T-helper 1 cell (primary cell): ENCODE measurements at regions not wholly inside any gene's neighbourhood (a gene's known extent, or its start where the extent isn't known, plus 50 kb on each side); places are given as distances from the start of the nearest gene placed in this dataset.

Source experiments
- DNase-seq, 5 donors: peaks; one replicate each; pipeline ENCODE4 v3.0.0-alpha.2; 2012 to 2020

DNA sequence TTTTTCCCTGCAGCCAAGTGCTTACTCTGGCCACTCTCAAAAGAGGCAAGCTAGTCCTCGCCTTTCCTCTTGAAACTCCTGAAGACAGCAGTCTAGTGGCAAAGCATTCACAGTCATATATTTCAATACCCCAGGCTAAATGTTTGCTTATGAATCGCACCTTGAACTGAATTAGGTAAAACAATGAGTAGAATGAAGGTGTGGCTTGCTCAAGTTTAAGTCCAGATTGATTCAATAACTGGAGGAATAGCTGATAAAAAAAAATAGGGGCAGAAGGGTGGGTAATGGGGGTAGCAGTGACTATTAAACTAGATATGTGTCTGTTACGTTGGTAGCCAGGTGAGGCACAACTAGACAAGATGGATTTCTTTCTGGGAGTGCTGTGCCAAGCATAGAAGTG, 88.2 kb upstream of the EPB41L3 start:
- no peak for DNase-seq

DNA sequence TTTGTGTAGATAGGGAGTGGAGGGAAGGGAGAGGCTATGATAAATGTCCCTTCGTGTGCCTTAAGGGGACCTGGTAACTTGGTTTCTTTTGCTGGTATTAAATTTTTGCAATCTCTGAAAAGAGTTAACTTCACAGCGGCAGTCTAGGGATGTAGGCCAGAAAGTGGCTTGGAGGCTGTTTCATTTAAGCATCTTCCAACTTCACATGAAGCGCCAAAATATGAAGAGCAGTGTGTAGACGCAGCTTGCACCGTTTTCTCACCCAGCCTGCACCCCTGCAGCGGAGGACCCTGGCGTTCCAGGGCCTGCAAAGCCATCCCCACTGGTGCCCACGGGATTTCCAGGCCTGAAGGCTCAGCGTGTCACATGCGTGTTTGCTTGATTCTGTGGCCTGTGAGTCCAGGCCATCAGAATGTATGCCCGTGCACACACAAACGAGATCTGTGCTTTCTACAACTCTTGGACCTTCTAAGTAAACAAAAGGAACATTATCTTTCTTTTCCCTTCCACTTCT, 87.2 kb upstream of the EPB41L3 start:
- no peak for DNase-seq

DNA sequence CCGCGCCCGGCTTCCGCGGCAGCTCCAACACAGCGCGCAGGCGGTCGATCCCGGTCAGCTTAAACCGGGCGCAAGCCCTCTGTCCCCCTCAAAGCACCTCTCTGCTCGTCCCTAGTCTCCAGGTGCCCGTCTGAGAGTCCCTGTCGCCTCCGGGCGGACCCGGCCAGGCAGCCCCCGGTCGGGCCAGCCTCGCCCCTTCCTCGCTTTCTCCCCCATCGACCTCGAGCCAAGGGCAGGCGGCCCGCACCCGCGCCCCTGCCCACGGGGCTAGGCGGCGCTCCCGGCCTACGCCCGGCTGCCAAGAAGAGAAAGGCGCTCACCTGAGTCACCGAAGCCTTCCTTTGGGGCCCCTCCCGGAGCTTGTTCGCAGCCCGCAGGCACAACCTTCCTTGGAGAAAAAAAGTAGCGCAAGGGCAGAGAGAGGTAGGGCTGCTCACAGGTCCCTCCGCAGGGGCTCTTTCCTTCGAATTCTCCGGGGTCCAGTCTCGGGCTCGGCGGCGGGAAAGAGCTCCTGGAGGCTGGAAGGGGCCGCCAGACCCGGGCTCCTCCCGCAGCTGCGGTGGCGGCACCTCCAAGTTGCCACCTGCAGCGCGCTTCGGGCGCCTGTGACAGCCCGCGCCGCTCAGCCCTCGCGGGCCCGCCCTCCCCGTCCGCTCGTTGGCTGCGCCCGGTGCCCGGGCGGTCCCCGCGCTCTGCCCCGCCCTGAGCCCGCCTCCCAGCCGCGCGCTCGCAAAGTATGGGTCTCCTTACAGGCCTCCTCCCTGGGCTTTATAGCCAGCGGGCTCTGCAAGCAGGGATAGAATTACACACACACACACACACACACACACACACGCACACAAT, 86.5 kb upstream of the EPB41L3 start:
- peak in 1 of 5 donors; percentile 23 for DNase-seq

DNA sequence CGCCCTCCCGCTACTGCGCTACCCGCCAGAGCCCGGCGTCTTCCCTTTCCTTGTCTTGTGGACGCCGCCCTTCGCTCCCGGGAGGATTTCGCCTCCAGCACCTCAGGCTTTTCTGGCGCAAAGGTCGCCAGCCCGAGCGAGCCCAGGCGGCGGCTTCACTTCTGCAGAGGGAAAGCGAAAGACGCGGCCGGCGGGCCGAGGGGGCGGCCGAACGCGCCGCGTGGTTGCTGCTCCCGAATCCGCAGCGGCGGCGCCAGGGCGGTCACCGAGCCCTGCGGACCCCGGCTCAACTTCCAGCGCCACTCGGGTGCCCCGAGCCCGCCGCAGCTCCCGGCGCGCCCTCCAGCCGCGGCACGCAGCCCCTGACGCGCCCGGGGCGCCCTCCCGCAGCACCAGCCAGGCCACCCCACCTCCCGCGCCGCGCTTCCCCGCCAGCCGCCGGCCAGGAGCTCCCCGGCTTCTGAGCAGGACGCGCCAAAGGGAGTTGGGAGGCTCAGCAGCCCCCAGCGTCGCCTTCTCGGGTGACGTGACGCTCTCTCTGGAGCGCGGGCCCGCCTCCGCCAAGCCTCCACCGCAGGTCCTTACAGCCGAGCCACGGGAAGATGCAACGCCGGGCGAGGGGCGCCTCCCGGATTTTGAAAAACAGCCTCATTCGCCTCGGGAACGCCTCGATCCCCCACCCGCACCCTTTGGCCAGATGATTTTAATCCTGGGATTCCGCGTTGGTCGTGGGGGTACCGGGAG, 84.9 kb upstream of the EPB41L3 start:
- peak in 1 of 5 donors; percentile 10 for DNase-seq

DNA sequence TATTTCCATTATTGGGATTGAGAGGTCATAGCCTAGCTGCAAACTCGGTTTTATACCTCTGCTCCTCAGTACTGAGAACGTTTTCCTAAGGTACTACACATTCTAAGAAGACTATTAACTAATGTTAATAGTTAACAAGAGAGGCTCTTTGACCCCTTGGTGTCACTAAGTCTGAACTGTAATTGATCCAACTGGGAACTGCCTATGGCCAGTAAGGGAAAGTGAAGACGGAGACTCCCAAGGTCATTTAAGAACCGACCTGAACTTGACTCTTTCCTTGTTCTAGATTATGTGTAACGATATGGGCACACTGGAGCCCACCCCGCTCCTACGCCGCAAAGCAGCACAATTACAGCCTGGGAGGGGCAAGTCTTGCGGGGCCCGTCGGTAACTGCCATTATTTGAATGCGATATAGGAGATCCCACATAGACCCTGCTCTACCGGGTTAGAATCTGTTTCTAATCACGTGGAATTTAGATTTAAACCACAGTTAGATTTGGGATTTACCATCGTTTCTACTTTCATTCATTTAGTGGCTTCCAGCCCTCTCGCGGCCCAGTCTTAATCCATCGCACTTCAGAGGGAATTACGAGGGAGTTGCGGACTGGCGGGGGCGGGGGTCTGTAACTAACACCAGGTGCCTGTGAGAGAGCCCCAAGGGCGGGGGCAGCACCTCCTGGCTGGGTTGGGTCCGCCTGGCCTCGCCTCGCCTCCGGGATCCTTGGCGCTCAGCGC, 84.1 kb upstream of the EPB41L3 start:
- DNase-seq = no peak

DNA sequence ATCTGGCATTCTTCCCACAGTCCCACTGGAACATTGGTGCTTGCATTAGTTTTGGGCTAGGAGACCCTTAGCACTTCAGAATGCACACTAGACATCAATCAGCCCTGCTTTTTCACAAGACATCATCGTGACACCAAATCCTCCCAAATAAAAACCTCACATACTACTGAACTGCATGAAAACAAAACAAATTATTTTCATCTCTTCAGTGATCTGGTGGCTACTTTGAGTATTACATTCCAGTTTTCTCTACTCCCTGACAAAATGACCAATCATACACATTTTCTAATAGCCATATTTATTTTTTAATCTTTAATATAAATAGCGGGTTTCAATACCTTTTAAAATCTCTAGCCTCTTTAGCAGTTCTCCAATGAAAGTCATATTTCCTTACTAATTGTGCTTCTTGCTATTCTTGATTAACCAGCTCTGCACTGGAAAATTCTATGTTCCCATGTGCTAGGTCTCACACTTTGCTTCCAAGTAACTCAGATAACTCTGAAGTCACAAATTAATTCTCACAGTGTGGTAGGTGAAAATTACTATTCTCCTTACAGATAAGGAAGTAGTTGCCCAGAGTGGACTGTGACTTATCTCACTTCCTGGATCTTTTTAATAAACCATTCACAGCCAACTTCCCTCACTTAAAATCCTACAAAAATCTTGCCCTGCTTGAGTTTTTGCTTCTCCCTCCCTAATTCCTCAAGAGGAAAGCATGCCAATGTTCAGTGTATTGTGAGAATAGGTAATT, 82.5 kb upstream of the EPB41L3 start:
- no peak for DNase-seq

DNA sequence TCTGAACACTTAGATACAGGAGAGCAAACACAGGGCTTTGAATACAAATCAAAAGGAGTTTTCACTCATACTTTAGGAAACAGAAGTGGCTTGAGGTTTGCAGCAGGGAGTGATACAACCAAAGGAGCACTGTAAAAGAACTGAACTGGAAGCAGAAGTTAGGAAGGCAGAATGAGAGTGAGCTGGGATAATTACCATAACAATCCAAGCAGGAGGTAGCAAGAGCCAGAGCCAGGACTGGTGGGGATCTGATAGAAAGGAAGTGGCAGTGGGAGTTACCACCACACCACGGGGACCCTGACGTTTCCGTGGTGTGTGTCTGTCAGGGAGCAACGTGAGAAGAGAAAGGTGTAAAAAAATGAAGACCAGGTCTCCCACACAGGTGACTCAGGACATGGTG, 81.3 kb upstream of the EPB41L3 start:
- no peak for DNase-seq

DNA sequence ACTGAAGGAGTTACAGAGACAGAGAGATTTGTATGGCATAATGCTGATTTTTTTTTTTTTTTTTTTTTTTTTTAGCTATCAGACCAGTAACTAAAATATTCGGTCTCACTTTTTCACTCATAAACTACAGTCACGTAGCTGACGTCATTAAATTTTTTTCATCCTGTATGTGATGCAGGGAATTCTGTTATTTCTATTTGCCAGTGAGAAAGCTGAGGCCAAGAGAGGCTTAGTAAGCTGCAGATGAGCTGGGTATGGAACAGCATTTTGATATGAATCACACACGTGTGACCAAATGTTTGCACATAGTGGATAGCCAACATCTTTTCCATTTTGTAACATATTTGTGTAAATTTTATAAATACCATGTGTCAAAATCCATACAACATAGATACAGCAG, 79.1 kb upstream of the EPB41L3 start:
- DNase-seq = no peak

DNA sequence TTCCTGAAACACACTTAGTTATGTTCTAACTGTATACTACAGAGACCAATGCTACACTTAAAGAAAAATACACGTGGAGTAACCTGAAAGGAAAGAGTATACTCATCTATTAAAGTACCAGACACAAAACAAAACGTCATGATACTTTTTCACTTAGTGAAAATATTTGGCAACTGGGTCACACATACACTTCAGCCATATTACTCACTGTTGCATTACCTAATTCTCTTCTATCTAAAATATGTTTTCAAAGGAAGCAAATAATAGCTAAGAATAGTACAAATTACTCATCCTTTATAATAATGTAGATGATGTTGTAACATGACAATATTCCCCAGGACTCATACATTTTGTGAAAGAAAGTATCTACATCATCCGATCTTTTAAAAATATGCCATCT, 76.5 kb upstream of the EPB41L3 start:
- DNase-seq = no peak

DNA sequence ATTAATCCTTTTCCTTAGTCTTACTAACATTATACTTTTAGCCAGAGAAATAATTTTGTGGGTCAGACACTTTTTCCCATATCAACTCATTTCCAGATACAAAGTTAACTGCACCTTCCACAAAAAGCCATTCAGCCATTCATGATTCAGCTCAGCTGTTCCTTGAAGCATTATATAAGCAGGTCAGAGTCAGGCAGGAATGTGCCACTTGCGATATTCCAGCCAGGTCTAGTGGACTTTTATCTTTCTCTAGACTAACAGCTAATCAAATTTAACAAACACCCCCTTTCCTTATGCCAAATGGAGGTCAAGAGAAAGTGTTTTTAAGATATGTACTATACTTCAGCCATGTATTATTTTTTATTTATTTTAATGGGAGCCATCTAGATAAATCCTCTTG, 75.6 kb upstream of the EPB41L3 start:
- no peak for DNase-seq

DNA sequence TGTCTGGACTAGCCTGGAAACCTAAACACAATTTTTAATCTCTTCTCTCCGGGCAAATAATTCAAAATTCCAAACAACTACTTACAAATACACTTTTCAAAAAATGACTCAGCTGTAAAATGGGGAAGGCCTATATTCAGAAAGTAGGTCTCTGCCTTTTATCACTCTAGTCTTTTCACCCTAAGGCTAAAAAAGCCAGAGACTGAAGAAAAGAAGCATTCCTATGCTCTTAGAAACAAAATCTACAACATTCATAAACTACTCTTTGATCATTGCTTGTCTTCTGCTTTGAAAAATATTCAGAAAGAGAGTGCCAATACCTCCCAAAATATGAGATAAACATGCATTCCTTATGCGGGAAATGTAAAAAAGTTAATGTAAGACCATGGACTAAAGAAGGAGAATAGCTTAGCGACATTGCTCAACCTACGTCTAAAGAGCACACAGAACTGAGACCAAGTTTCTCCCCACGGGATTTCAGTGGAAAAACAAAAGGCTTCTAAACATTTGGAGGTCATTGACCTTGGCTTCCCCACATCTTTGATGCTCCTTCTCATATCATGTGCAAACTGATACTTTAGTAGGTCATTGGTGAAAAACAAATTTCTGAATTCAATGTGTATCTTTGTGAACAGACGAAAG, 74.4 kb upstream of the EPB41L3 start:
- DNase-seq = no peak

DNA sequence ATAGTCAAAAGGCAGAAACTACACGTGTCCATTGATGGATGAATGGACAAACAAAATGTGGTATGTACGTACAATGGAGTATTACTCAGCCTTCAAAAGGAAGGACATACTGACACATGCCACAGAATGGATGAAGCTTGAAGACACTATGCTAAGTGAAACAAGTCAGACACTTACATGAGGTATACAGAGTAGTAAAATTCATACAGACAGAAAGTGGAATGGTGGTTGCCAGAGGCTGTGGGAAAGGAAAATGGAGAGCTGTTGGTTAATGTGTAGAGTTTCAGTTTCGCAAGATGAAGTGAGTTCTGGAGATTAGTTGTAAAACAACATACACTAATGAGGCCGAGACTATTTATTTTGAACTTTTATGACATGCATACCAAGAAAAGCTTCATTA, 67.4 kb upstream of the EPB41L3 start:
- no peak for DNase-seq

DNA sequence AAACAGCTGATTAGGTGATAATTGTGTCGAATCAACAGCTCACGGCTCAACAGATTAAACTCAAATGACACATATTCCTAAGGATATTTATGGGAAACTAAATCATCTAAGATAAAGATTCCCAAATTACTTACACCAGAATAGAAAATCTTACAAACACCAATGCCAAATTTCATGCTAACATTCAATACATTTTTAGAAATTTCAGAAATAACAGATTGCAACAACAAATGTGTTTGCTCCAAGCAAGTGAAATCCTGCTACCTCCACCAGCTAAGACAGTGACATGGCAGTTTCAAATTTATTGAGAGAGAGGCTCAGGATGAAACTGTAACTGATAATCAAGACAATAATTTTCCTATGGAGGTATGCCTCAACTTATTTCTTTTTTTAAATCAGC, 65.0 kb upstream of the EPB41L3 start:
- no peak for DNase-seq

DNA sequence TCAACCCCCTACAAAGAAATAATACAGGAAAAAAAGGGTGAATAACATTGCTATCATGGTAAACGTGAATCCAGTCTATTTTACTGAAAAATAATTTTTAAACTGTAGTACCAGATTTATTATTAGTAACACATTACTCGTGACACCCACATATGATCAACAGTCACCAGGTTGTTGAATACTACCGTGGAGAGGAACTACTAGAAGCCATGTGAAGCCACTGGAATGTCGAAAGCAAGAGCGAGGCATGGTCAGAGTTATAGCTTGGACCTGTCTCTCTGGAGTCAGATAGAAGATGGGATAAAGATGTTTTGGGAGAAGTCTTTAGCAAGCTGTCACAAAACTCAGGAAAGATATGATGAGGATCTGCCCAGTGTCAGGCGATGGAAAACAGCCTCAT, 63.2 kb upstream of the EPB41L3 start:
- no peak for DNase-seq

DNA sequence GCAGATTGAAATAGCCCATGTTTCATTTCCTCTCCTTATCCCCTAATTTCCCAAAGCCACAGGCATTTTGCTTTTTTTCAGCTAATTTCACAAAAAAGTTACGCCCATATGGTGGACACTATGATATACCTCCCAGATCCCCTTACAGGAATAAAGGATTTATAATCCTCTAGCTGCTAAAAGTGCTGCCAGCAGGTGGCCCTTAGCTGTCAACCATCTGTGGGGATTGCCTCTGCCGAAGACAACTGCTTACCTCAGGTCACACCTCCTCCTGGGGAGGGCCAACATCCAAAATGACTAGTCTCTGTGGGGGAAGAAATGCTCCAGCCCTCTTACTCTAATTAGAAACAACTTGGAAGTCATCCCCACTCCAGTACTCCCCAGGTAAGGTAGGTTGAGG, 61.0 kb upstream of the EPB41L3 start:
- DNase-seq = no peak

DNA sequence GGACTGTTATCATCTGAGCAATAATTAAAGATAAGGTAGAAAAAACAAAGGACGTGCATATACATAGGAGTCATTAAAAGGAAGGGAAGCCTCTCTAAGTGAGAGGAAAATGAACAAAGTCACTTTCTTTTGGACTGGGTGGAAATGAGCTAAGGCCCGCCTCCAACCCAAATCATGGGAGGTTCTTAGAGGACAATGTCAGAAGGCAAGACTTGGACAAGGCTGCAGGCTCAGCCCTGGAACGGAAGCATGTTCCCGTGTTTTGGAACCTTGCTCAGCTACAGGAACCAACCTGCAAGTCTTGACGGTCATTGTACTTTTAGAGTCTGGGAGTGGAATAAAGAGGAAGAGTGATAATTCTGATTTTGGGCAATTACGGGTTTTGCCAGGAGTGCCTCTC, 59.4 kb upstream of the EPB41L3 start:
- no peak for DNase-seq

DNA sequence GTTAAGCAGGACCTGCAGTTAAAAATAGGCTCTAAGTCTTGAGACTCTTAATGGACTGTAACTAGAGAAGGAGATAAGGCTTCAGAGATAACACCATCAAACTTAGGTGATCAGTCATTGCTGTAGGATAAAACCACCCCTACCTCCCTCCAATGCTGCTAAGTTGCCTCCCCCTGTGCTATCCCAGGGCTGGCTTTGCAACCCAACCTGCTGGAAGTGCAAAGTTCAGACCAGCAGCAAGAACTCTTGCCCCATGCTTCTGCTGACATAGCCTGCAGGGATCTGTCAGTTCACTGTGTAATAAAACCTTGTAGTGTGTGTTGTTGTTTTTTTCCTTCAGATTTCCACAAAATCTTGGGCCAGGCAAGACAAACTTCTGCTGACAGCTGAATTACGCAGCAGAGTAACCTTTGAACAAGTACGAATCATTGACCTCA, 57.4 kb upstream of the EPB41L3 start:
- no peak for DNase-seq

DNA sequence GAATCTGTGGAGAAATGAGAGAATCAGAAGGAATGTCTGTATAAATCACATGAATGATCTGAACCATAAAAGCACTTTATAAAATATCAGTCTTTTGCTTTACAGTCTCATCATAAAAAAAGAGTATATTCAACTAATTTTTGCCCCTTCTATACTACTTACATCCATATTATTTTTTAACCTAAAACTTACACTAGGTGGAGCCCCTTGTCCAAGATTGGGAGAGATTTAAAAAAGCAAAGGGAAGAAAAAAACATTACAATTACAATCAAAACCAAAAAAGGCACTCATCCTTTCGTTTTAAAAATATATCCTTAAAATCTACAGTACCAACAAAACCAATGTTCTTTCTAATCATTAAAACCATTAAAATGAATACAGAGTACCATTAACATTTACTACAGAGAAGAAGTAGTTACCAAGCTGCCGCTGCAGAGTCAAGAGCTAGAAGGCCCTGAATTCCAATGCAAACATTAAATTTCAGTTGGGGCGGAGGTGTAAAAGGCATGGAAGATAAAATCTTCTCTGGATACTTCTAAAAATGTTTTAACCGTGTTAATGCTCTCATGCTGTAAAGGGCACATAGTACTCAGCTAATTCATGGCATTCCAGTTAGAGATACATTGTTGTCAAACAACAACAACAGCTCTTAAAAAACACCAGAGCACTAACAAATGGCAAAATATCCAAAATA, 56.7 kb upstream of the EPB41L3 start:
- DNase-seq = no peak

DNA sequence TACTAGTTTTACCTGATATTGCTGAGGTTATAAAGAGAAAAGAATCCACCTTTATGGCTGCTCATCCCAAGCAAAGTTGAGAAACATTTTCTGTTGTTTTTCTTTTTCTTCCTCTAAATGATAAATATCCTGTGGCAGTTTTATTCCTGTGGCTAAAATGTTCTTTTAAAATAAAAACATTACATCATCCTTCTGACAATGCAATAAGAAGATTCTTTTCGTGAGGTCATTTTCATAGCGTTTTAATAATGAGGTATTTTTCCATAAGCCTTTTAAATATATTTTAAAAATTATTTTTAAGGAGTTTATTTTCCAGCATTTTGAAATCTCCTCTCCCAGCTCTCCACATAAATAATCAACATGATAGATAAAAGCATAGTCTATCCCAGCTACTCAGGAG, 52.8 kb upstream of the EPB41L3 start:
- no peak for DNase-seq
